ENCODE measurements at regions not wholly inside any gene's neighbourhood (a gene's known extent, or its start where the extent isn't known, plus 50 kb on each side); places are given as distances from the start of the nearest gene placed in this dataset.

- no peak for TF ChIP-seq CTCF (IDR thresholded peaks at IDR 0.05; ENCODE audit: low read length)
- no peak for TF ChIP-seq EZH2 (IDR thresholded peaks at IDR 0.05; ENCODE audit: borderline replicate concordance, low read length)
These were observed 113.5 kb upstream of the RCN1 start for GRCh38 chr11:31977343-31977742.

Data from OCI-LY1 (cell line).